ENCODE measurements at regions not wholly inside any gene's neighbourhood (a gene's known extent, or its start where the extent isn't known, plus 50 kb on each side); places are given as distances from the start of the nearest gene placed in this dataset.
A peak's percentile ranks its signal among the peaks of the same experiment; 100 is the strongest.

DNA sequence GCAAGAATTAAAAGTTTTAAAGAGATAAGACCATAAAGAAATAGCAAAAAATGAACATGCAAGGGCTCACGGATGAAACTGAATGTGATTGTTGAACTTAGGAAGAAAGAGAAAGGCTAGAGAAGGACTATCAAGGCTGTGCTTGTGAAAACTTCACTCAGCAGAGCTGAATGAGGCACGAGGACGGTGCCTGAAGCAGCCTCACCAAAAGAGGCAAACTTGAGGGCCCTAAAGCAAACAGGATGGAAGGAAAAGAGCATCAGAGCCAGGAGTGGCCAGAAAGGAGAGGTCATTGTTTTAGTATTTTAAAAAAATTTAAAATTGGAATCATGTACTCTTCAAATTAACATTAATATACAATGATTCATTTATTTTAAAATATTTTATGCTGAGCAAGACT, 191.2 kb upstream of the SOX14 start:
- TF ChIP-seq GATA2 (IDR thresholded peaks at IDR 0.05; ENCODE audit: low read depth, low read length) = no peak
- TF ChIP-seq GATA3 (IDR thresholded peaks at IDR 0.05; ENCODE audit: low read depth, low read length) = no peak

GRCh38 chr3:137582484-137582883, 181.6 kb upstream of the SOX14 start:
- TF ChIP-seq GATA2 (IDR thresholded peaks at IDR 0.05; ENCODE audit: low read depth, low read length) = no peak
- no peak for TF ChIP-seq GATA3 (IDR thresholded peaks at IDR 0.05; ENCODE audit: low read depth, low read length)

DNA sequence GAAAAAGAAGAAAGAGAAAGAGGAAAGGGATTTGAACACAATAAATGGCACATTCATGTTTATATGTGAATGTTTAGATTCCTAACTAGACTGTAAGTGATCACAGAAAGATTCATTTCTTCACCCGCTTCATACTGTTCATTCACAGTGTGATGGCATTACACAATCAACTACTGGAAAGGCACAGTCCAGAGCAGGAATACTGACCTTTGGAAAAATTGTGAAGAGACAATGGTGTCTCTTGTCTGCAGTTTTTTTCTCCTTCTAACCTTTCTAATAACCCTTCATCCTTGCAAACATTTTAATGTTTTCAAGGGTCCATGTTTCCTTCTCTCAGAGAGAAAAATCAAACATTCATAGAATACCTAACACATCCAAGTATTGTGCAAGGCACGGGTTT, 180.9 kb upstream of the SOX14 start:
- TF ChIP-seq GATA3 (IDR thresholded peaks at IDR 0.05; ENCODE audit: low read depth, low read length) (no peak), GATA2 (IDR thresholded peaks at IDR 0.05; ENCODE audit: low read depth, low read length) (no peak)

- TF ChIP-seq GATA2 (IDR thresholded peaks at IDR 0.05; ENCODE audit: low read depth, low read length) (peak; percentile 98), GATA3 (IDR thresholded peaks at IDR 0.05; ENCODE audit: low read depth, low read length) (peak; percentile 99)
These were observed 175.2 kb upstream of the SOX14 start for GRCh38 chr3:137588871-137589270.

- TF ChIP-seq GATA3 (IDR thresholded peaks at IDR 0.05; ENCODE audit: low read depth, low read length) = no peak
- TF ChIP-seq GATA2 (IDR thresholded peaks at IDR 0.05; ENCODE audit: low read depth, low read length) = no peak
These were observed 153.4 kb upstream of the SOX14 start for GRCh38 chr3:137610723-137611122.

GRCh38 chr3:137612291-137612690, 151.8 kb upstream of the SOX14 start:
- TF ChIP-seq GATA2 (IDR thresholded peaks at IDR 0.05; ENCODE audit: low read depth, low read length) = no peak
- TF ChIP-seq GATA3 (IDR thresholded peaks at IDR 0.05; ENCODE audit: low read depth, low read length) = no peak

DNA sequence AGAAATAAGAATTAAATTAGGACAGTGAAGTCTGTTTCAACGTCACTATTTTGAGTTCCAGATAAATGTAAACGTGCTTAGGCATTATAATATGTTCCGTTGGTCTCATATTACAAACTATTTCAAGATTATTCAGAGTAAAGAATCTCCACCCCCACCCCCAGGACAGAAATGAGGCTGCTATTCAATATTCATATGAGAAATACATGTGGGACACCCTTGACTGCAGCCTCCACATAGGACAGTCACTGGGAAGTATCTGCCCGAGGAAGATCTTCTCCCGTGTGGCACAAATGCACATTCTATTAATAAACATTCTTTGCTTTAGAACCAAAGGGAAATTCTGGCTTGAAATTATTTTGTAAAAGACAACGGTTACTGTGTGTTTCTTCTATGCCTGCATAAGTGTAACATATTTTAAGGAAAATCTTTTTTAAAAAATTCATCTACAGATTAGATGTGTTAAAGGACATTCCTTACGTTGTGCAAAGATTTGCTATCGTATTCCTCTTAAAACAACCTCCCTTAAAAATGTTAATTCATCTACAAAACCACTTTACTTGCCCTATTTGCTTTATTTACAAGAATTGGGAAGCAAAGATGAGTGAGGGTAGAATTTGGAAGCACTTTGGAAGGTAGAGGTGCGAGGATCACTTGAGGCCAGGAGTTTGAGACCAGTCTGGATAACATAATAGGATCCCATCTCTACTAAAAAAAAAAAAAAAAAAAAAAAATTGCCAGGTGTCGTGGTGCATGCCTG, 148.3 kb upstream of the SOX14 start:
- TF ChIP-seq GATA2 (IDR thresholded peaks at IDR 0.05; ENCODE audit: low read depth, low read length) = no peak
- TF ChIP-seq GATA3 (IDR thresholded peaks at IDR 0.05; ENCODE audit: low read depth, low read length) = no peak

DNA sequence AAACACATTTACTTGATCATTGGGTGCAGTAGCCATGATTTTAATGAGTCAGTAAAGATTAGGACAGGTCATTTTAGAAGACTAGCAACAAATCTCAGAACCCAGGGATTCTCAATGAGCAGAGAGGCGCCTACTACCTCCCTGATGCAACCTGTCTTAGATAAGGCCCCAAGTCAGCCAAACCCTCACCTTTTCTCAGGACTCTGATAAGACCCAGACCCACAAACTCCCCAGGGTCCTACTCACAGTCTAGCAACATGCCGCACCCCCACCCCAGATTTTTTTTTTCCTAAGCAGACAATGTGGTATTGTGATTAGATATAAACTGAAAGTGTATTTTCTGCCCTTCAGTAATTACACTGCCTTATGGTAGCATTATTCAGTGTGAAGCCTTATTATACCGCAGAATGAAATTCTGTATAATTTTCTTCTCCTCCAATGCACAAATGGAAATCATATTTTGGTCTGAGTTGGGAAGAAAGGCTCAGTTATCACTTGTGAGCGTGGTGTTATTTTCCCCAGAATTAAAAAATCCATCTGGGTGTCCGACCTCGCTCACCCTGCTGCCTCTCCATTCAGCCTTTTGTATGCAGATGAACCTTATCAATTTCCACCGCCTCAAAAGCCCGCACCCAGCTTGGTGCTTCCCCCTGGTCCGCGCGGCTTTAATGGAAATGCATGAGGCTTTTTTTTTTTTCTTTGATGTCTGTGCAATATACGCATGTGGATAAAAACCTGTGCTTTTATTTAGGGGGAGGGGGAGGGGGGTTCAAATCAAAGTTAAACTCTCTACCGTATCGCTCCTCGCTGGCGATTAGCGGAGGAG, 122.0 kb upstream of the SOX14 start:
- TF ChIP-seq GATA3 (IDR thresholded peaks at IDR 0.05; ENCODE audit: low read depth, low read length) = no peak
- TF ChIP-seq GATA2 (IDR thresholded peaks at IDR 0.05; ENCODE audit: low read depth, low read length) = no peak

DNA sequence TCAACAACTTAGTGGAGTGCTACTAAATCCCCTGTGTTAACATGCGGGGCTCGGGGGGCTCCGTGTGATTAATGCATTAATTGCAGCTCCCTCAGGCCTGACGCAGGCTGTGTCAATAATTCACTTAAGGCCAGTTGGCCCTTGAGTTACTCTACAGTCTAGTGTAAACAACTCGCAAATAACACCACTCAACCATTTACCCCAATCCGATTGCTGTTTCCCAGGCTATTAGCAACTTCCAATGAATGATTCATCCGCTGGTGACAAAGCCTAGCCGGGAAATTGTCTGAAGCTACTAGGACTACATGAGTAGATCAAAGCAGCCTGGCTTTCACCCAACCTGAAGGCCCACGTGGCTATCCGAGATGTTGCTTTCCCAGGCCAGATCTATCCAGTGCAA, 121.3 kb upstream of the SOX14 start:
- no peak for TF ChIP-seq GATA3 (IDR thresholded peaks at IDR 0.05; ENCODE audit: low read depth, low read length)
- no peak for TF ChIP-seq GATA2 (IDR thresholded peaks at IDR 0.05; ENCODE audit: low read depth, low read length)

GRCh38 chr3:137647179-137647578, 116.9 kb upstream of the SOX14 start:
- TF ChIP-seq GATA3 (IDR thresholded peaks at IDR 0.05; ENCODE audit: low read depth, low read length) (peak; percentile 60), GATA2 (IDR thresholded peaks at IDR 0.05; ENCODE audit: low read depth, low read length) (peak; percentile 95)

DNA sequence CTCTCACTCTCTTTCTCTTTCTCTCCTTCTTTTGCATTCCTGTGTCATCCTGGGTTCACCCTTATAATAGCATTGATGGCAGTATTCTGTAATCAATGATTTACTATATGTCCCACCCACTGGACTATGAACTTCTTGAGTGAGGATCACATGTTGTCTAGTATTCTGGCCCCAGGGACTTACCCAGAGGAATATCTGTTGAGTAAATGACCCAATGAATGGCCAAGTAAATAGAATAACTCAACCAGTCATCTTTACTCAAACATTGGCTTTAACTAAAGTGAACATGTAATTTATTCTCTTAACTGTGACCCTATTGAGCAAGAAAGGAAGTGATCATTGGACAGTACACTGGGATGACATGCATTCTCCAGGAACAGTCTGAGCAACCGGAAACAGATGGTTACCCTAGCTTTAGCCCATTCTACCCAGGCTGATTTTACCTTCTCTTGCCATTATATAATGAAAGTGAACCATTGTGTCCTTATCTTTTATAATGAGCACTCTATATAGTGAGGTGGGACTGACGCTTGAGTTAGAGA, 94.5 kb upstream of the SOX14 start:
- TF ChIP-seq GATA3 (IDR thresholded peaks at IDR 0.05; ENCODE audit: low read depth, low read length) = no peak
- TF ChIP-seq GATA2 (IDR thresholded peaks at IDR 0.05; ENCODE audit: low read depth, low read length) = no peak

- TF ChIP-seq GATA3 (IDR thresholded peaks at IDR 0.05; ENCODE audit: low read depth, low read length) (no peak), GATA2 (IDR thresholded peaks at IDR 0.05; ENCODE audit: low read depth, low read length) (no peak)
These were observed 76.8 kb upstream of the SOX14 start for GRCh38 chr3:137687181-137687879.

DNA sequence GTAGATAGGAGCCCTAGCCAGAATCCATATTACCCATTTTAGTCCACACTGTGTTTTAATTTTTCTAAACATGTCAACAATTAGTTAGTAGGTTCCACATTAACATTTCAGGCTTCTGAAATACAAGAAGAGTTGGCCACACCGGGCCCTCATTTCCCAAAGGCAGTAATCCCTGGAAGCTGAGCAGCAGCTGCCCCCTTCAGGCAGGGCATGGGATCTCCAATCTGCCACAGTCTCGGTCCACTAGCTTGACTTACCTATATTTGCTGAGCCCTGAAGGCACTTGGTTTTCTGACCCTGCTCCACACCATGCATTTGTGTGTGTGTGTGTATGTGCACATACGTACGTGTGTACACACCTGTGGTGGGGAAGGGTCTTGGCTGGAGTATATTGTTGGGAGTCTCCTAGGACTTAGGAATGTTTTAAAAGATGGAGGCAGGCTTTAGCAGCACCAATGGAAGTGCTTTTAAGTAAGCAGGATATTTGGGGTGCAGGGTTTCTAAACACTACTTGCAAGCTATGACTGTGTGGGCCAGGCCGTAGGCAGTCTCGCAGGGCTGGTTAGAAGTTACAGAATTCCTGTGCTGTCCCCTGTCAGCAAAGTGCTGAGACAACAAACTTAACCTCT, 71.2 kb upstream of the SOX14 start:
- no peak for TF ChIP-seq GATA2 (IDR thresholded peaks at IDR 0.05; ENCODE audit: low read depth, low read length)
- TF ChIP-seq GATA3 (IDR thresholded peaks at IDR 0.05; ENCODE audit: low read depth, low read length) = no peak

DNA sequence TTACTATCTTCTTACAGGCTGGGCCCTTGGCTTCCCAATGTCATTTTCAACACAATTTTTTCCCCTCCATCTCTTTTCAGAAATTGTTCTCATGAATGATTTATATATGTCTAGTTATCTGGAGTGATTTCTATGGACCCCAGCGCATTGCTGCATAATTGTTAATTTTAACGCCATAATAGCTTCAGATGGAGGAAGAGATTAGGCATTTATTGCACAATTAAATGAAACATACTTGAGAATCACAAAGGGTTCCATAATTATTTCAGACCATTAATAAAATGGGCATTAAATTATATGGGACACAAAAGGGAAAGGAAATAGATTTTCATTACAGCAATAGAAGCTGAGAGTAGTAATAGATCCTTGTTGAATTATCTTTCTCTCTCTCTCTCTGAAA, 70.3 kb upstream of the SOX14 start:
- TF ChIP-seq GATA3 (IDR thresholded peaks at IDR 0.05; ENCODE audit: low read depth, low read length) = no peak
- no peak for TF ChIP-seq GATA2 (IDR thresholded peaks at IDR 0.05; ENCODE audit: low read depth, low read length)

Measured in SH-SY5Y (cell line).